Peyer's patch (tissue), 4 donors: ENCODE measurements at regions not wholly inside any gene's neighbourhood (a gene's known extent, or its start where the extent isn't known, plus 50 kb on each side); places are given as distances from the start of the nearest gene placed in this dataset.

ENCODE experiments used
- POLR2A ChIP-seq, 2 donors: fragments of 450-650 bp; IDR thresholded peaks; one replicate each; pipeline ENCODE4 v1.5.1; 2017; ENCODE audit warnings: antibody characterized with exemption in 2 of 2, mild to moderate bottlenecking in 2 of 2, moderate library complexity in 2 of 2
- TF ChIP-seq, protein P1 (sequence below), 6 experiments: fragments of 450-650 bp in 4 of 6; fragments of 200-600 bp in 2 of 6; sonication (generic) in 1 of 6; IDR thresholded peaks; one replicate each; pipeline ENCODE4 v1.5.1; 2017 to 2019; ENCODE audit warnings: antibody characterized with exemption in 6 of 6, mild to moderate bottlenecking in 3 of 6, moderate library complexity in 1 of 6

DNA sequence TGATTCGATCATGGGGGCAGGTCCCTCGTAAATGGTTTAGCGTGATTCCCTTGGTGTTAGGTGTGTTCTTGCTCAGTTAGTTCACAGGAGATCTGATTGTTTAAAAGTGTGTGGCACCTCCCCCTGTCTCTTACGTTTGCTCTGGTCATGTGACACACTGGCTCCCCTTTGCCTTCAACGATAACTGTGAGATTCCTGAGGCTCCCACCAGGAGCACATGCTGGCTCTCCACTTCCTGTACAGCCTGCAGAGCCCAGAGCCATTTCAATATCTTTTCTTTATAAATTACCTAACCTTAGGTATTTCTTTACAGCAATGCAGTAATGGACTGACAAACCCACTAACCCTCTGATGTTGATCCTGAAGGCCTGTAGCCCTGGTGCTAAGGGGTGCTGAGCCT is 141.9 kb downstream of the FCRL5 start:
- TF ChIP-seq, protein P1, sequence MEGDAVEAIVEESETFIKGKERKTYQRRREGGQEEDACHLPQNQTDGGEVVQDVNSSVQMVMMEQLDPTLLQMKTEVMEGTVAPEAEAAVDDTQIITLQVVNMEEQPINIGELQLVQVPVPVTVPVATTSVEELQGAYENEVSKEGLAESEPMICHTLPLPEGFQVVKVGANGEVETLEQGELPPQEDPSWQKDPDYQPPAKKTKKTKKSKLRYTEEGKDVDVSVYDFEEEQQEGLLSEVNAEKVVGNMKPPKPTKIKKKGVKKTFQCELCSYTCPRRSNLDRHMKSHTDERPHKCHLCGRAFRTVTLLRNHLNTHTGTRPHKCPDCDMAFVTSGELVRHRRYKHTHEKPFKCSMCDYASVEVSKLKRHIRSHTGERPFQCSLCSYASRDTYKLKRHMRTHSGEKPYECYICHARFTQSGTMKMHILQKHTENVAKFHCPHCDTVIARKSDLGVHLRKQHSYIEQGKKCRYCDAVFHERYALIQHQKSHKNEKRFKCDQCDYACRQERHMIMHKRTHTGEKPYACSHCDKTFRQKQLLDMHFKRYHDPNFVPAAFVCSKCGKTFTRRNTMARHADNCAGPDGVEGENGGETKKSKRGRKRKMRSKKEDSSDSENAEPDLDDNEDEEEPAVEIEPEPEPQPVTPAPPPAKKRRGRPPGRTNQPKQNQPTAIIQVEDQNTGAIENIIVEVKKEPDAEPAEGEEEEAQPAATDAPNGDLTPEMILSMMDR (IDR thresholded peaks at IDR 0.05), result no peak
- no peak for TF ChIP-seq POLR2A (IDR thresholded peaks at IDR 0.05)
